Natural killer cell treated with Interleukin-12 subunit alpha and Interleukin-12 subunit beta and Interleukin-15 and Interleukin-18, amount 100 ng/mL, for 72 hours (primary cell): ENCODE measurements at regions not wholly inside any gene's neighbourhood (a gene's known extent, or its start where the extent isn't known, plus 50 kb on each side); places are given as distances from the start of the nearest gene placed in this dataset.
"Not testable (repeated sequence)": the region's sequence is repeated elsewhere in the genome, so short reads cannot be mapped to it uniquely, and the experiment has no call there.

ENCODE experiments used
- ATAC-seq, 2 donors: fragments of 150-1000 bp; cut with Tn5 transposase in 1 of 2; sonication (Bioruptor Pico), chemical (Tn5 transposase) in 1 of 2; 2 replicates each; pipeline ENCODE4 v1.10.0; 2021
- DNase-seq: peaks from one replicate; pipeline ENCODE4 v3.0.0; 2022; ENCODE audit warnings: low spot score
- H3K27ac Mint-ChIP-seq, 2 donors: 1 replicate in 1 of 2; 2 replicates in 1 of 2; pipeline ENCODE4 v1.8.0; 2022; ENCODE audit warnings: mixed read lengths in 2 of 2, mild to moderate bottlenecking in 1 of 2, moderate library complexity in 1 of 2
- H3K27me3 Mint-ChIP-seq, 2 donors: 1 replicate in 1 of 2; 2 replicates in 1 of 2; pipeline ENCODE4 v1.8.0; 2022; ENCODE audit warnings: mixed read lengths in 2 of 2
- H3K36me3 Mint-ChIP-seq: one replicate; pipeline ENCODE4 v1.8.0; 2022; ENCODE audit warnings: mixed read lengths
- H3K4me1 Mint-ChIP-seq, 2 donors: 1 replicate in 1 of 2; 2 replicates in 1 of 2; pipeline ENCODE4 v1.8.0; 2022; ENCODE audit warnings: low read depth in 2 of 2, mixed read lengths in 2 of 2, mild to moderate bottlenecking in 1 of 2
- H3K4me3 Mint-ChIP-seq: one replicate; pipeline ENCODE4 v1.8.0; 2022; ENCODE audit warnings: mixed read lengths
- H3K9me3 Mint-ChIP-seq: 2 replicates; pipeline ENCODE4 v1.8.0; 2022; ENCODE audit warnings: mixed read lengths

DNA sequence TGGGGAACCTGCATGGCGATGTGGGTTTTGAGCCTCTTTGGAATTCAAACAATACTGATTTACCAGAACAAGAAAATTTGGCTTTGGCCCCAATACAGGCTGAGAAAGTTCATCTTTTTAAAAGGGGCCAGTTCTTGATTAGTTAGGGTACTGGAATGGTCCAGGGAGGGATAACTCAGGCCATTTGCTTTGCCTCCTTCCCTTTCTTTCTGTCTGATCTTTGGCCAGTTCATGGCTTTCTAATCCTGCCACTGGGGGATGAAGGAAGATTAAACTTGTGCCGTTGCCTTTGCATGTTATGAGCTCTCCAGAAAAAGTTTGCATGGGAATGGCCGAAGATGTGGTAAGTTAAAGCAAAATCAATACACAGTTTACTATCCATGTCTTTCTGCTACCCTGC lies 78.4 kb downstream of the ADAMTS15 start:
- Mint-ChIP-seq H3K36me3 (no peaks in the 10 kb centered on the region), H3K4me1 (no peaks in the 10 kb centered on the region), H3K9me3 (no peaks in the 10 kb centered on the region), H3K27me3 (peaks cover 4 to 8% of the 10 kb centered on the region in 2 donors), H3K4me3 (no peak overlapping the region), H3K27ac (no peak overlapping the region)
- ATAC-seq (no peak), DNase-seq (no peak)

DNA sequence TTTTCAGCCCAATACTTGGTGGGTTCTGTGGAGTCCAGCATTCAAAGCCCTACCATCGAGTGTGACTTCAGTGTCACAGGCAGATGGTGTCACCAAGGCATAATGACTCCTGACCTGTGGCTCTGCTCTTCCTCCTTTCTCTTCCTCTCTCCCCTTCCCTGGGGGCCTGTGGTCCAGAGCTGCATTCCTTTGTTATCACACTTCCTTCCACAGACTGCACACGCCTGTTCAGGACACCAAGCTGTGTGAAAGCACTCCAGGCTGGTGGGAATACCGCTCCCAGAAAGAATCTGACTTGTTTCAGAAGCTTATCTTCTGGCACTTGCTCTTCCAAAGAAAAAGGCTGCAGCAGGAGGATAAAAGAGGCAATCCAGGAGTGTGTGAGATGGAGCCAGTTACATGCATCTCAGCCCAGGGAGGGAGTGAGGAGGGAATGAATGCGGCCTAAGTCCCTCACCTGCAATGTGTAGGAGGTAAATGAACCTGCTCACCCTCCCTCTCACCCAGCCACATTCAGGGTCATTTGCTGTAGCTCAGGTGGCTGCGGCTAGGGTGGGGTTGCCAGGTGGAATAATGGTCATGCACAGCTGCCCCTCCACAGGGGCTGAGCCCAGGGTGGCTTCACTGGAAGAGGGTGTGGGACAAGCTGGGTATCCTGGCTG lies 79.3 kb downstream of the ADAMTS15 start:
- Mint-ChIP-seq H3K27ac (no peak overlapping the region), H3K36me3 (no peaks in the 10 kb centered on the region), H3K4me3 (no peak overlapping the region), H3K9me3 (no peaks in the 10 kb centered on the region), H3K4me1 (no peaks in the 10 kb centered on the region), H3K27me3 (peaks cover 4 to 8% of the 10 kb centered on the region in 2 donors)
- ATAC-seq: peak in 1 of 2 donors; percentile 33
- no peak for DNase-seq

DNA sequence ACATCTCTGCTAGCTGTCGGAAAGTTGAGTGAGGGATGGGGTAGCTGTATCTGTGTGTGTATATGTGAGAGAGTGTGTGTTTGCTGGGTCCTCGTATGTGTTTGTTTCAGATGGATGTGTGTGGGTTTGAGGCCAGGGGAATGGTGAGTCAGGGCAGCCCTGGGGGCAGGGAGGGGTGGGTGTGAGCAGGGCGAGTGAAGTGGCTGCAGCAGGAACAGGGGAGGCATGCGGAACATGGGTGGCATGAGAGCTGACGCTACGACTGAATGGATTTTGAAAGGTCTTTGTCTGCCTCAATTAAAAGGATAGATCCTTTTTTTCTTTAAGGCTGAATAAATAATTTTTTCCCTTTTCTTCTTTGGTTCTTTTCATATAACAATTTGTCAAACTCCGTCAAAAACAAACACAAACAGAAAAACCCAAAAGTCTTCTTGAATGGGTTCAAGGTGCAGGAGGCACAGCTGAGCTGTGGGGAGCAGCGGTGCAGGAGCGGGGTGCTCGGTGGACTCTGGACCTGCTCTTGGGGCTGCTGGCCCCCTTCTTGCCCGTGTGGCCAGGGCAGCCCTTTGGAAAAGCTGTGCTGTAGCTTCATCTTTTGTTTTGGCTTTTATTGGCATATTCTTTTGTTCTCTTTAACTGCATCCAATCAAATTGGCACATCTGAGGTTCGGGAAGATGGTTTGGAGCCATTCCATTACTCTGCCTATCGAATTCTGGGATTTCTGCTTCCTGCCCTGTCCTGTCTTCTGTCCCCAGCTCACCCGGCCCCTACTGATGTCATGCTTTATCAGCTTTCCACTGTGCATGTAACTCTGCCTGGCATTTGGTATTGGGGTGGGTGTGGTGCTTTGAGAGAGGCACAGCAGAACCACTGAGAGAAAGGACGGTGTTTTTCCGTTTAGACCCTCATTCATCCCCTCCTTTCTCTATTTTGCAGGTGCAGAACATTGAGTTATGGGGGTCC lies 80.1 kb downstream of the ADAMTS15 start:
- Mint-ChIP-seq H3K4me1 (no peaks in the 10 kb centered on the region), H3K36me3 (no peaks in the 10 kb centered on the region), H3K27ac (no peak overlapping the region), H3K4me3 (no peak overlapping the region), H3K9me3 (no peaks in the 10 kb centered on the region), H3K27me3 (peaks cover 4 to 8% of the 10 kb centered on the region in 2 donors)
- no peak for DNase-seq
- peak in 1 of 2 donors; percentile 3 for ATAC-seq

DNA sequence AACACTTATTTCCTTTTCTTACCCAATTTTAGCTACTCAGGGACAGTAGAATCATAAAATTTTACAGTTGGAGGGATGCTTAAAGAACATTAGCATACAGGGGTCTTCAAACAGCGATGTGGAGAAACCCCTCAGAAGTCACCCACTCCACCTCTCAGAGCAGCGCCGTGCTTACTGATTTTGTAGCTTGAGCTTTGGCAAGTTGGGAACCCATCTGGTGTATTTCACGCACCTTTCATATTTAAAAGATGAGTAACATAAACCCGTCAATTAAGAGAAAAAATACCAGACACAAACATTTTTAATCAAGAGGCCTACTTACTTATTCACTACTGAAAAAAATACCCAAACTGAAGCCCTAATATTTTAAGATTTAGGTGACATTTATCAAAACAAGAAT lies 80.9 kb downstream of the ADAMTS15 start:
- H3K4me3 Mint-ChIP-seq: no peak overlapping the region
- no peak for DNase-seq
- H3K27ac Mint-ChIP-seq: no peak overlapping the region
- no peak for ATAC-seq
- H3K27me3 Mint-ChIP-seq: peaks cover 4 to 8% of the 10 kb centered on the region in 2 donors
- no peaks in the 10 kb centered on the region for H3K36me3 Mint-ChIP-seq
- H3K9me3 Mint-ChIP-seq: no peaks in the 10 kb centered on the region
- no peaks in the 10 kb centered on the region for H3K4me1 Mint-ChIP-seq

DNA sequence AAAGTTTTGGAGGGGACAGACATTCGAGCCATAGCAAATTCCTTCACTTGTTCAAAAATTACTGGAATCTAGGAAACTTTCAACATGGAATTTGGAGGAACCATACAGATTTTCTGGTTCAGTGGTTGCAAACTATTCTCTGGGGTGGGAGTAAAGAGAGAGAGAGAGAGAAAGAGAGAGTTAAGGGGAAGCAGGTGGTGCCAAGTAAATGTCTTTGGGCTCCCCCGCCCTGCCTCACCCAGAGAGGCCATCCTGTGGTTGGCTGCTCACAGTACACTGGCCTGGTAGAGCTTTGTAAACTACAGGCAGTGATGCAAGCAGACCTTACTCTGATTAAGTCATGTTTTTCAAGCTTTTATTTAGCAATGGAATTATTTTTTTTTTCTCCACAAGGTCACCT lies 82.6 kb downstream of the ADAMTS15 start:
- Mint-ChIP-seq H3K27me3 (peaks cover 12 to 20% of the 10 kb centered on the region in 2 donors), H3K4me3 (no peak overlapping the region), H3K9me3 (no peaks in the 10 kb centered on the region), H3K27ac (no peak overlapping the region), H3K36me3 (no peaks in the 10 kb centered on the region), H3K4me1 (no peaks in the 10 kb centered on the region)
- no peak for ATAC-seq
- DNase-seq: no peak

DNA sequence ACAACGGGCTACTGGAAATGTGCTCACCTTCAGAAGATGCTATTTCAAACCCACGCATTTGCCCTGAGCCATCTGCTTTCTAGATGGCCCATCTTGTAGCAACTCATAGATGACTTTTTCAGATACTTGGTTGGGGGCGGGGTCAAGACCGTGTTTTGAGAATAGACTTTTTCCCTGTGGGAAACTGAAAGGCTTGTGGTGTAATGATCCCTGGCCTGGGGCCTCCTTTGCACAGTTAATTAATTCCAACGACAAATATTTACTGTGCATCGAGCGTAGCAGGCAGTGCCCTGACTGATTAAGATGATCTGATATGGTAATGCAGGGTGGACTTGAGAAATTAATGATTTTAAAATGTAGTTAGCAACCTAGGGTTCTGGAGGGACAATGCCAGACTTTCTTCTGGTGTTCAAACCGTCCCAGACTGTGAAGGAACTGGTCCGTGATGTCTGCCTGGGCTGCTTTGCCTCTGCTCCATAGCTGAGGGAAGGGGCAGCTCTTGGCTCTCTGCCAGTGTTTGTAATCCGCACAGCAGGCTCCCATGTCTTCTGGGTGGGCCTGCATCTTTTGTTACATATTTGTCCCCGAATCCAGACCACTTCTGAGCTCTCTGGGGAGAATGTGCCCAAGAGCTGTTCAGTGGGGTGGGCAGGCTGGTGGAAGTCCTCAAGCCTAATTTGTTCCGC lies 84.8 kb downstream of the ADAMTS15 start:
- no peak overlapping the region for H3K4me3 Mint-ChIP-seq
- peaks cover 14 to 23% of the 10 kb centered on the region in 2 donors for H3K27me3 Mint-ChIP-seq
- H3K4me1 Mint-ChIP-seq: no peaks in the 10 kb centered on the region
- H3K27ac Mint-ChIP-seq: no peak overlapping the region
- H3K36me3 Mint-ChIP-seq: no peaks in the 10 kb centered on the region
- DNase-seq (no peak), ATAC-seq (no peak)
- H3K9me3 Mint-ChIP-seq: no peaks in the 10 kb centered on the region

DNA sequence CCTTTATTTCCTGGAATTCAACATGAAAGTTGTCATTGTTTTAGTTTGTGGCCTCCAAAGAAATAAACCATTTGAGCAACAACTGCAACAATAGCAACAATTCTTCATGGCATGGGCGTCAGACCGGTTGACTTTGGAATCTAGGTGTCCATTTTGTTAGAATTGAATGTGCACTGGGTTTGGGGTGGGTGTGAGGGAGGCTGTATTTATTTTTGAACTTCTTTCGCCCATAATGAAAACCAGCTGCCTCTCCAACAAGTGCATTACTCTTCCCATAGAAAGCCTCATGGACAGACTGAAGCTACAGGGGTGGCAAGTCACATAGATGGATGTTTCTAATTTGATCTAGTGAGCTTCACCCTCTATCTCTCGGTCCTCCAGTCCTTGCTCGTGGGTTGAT lies 85.4 kb downstream of the ADAMTS15 start:
- H3K36me3 Mint-ChIP-seq: no peaks in the 10 kb centered on the region
- no peaks in the 10 kb centered on the region for H3K4me1 Mint-ChIP-seq
- no peak overlapping the region for H3K27ac Mint-ChIP-seq
- no peak overlapping the region for H3K4me3 Mint-ChIP-seq
- H3K27me3 Mint-ChIP-seq: peaks cover 13 to 21% of the 10 kb centered on the region in 2 donors
- H3K9me3 Mint-ChIP-seq: no peaks in the 10 kb centered on the region
- no peak for ATAC-seq
- no peak for DNase-seq

DNA sequence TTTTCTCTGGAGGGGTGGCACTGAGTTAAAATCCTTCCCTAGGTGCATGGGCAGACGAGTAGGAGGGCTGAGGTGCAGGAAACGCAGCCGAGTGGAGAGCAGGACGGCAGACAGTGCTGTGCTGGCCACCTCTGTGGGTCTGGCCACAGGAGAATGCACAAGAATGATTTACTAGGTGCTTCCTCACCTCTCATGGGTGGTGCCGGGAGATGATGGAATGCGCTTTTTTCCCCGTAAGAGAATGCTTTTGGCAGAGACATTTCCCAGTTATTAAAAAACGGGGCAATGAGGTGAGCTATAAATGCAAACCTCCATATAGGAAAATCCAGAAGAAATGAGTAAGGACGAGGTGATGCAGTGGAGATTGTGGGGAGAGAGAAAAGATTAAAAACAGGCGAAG lies 86.1 kb downstream of the ADAMTS15 start:
- ATAC-seq: no peak
- no peak overlapping the region for H3K4me3 Mint-ChIP-seq
- no peak overlapping the region for H3K27ac Mint-ChIP-seq
- peaks cover 16 to 27% of the 10 kb centered on the region in 2 donors for H3K27me3 Mint-ChIP-seq
- DNase-seq: no peak
- no peaks in the 10 kb centered on the region for H3K9me3 Mint-ChIP-seq
- no peaks in the 10 kb centered on the region for H3K36me3 Mint-ChIP-seq
- H3K4me1 Mint-ChIP-seq: no peaks in the 10 kb centered on the region

DNA sequence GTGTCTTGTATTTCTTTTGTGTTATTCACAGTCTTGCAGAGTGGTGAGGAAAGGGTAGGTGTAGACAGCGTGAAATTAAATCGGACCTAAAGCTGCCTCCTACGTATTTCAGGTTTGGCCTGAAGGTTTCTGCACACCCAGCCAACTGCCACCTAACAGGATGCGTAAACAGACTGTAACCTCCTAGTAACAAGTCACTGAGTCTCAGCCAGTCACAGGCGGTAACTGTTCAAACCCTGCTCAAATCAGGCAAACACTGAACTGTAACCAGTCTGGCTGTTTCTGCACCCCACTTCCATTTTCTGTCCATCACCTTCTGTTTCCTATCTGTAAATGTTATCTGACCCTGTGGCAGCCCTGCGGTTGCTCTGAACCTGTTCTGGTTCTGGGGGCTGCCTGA lies 87.1 kb downstream of the ADAMTS15 start:
- Mint-ChIP-seq H3K27ac (no peak overlapping the region), H3K4me1 (no peaks in the 10 kb centered on the region), H3K36me3 (no peaks in the 10 kb centered on the region), H3K9me3 (no peaks in the 10 kb centered on the region), H3K4me3 (no peak overlapping the region), H3K27me3 (peaks cover 17 to 37% of the 10 kb centered on the region in 2 donors)
- ATAC-seq (no peak), DNase-seq (no peak)

DNA sequence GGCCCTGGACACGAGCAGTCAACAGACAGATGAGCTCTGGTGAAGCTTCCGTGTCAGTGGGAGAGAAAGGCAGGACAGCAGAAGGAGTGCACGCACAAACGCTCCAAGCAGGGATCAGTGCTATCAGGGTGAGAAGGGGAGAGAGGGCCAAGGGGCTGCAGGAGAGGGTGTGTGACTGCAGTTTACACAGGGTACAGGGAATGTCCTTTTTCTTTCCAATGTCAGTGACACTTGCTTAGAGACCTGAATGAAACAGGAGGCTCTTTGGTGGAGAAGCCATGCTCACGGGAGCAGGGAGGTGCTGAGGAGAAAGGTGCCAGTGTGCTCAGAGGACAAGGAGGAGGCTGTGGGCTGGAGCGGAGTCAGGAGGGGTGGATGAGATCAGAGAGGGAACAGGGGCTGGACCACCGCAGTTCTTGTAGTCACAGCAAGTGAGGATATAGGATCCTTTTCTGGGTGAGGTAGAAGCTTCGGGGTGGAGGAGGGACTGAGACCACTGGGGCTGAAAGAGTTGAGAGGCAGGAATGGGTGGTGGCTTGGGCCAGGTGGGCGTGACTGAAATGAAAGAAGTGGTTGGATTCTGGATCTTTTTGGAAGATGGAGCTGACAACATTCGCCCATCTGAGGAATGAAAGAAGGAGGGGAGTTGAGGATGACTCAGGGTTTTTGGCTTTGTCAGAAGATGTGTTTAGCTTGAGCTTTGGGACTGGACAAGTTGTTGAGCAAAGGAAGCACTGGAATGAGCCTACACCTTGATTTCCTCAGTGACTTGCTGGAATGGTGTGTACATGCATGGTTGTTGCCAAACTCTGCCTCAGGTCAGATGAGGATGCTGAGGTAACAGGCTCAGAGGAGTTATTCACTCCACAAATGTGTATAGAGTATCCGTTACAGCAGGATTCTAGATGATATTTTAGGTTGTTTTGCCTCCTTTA lies 87.9 kb downstream of the ADAMTS15 start:
- H3K27me3 Mint-ChIP-seq: peaks cover 20 to 42% of the 10 kb centered on the region in 2 donors
- H3K4me1 Mint-ChIP-seq: no peaks in the 10 kb centered on the region
- peak in 1 of 2 donors; percentile 56 for ATAC-seq
- H3K27ac Mint-ChIP-seq: no peak overlapping the region
- H3K9me3 Mint-ChIP-seq: no peaks in the 10 kb centered on the region
- H3K4me3 Mint-ChIP-seq: no peak overlapping the region
- no peaks in the 10 kb centered on the region for H3K36me3 Mint-ChIP-seq
- no peak for DNase-seq

DNA sequence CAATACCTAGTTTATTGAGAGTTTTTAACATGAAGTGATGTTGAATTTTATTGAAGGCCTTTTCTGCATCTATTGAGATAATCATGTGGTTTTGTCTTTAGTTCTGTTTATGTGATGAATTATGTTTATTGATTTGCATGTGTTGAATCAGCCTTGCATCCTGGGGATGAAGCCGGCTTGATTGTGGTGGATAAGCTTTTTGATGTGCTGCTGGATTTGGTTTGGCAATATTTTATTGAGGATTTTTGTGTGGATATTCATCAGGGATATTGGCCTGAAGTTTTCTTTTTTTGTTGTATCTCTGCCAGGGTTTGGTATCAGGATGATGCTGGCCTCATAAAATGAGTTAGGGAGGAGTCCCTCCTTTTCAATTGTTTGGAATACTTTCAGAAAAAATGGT lies 91.2 kb downstream of the ADAMTS15 start:
- H3K9me3 Mint-ChIP-seq, H3K4me3 Mint-ChIP-seq, ATAC-seq, H3K36me3 Mint-ChIP-seq, DNase-seq, H3K27ac Mint-ChIP-seq, H3K4me1 Mint-ChIP-seq: not testable (repeated sequence)
- peaks cover 27 to 46% of the 10 kb centered on the region in 2 donors for H3K27me3 Mint-ChIP-seq

DNA sequence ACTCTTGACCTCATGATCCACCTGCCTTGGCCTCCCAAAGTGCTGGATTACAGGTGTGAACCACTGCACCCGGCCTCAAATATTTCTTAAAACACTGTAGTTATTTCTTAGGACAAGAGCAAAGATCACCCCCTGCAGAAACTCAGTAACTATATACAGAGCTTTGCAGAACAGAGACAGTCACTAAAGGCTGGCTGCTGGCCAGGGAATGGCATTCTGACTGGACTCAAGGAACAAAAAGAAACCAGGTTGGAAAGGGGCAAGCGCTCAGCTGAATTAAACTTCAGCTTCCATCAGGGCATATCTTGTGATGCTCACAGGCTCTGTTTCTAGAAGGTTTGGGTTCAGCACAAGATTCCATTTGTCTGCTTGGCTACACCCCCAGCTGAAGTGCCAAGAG lies 95.8 kb downstream of the ADAMTS15 start:
- no peak overlapping the region for H3K4me3 Mint-ChIP-seq
- H3K27ac Mint-ChIP-seq: no peak overlapping the region
- ATAC-seq (no peak), DNase-seq (no peak)
- H3K4me1 Mint-ChIP-seq: no peaks in the 10 kb centered on the region
- no peaks in the 10 kb centered on the region for H3K9me3 Mint-ChIP-seq
- peaks cover 12 to 25% of the 10 kb centered on the region in 2 donors for H3K27me3 Mint-ChIP-seq
- H3K36me3 Mint-ChIP-seq: no peaks in the 10 kb centered on the region

DNA sequence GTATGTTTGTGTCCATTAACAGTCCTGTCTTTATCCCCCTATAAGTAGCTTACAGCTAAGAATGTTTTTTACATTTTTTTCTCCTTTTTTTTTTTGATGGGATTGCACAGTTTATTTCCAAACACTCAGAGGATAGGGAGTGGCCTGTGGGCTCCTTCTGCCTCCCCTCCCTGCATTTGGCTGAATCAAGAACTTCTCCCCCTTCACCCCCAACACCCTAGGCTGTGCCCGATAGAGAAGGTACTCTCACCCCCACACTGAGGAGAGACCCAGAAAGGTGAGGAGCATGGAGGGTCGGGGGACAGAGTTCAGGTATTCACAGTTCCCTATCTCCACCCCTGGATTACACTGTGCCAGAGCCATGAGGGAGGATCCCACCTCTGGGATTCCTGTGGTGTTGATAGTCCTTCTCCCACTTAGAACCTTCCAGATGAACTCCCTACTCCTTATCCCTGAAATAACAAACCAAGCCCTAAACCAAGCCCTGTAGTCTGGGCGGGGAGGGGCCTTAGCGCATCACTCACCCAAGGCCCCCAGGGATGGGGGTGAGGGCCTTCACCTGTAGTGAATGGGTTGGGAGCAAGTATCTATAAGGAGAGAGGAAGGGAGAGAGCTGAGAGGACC lies 97.1 kb downstream of the ADAMTS15 start:
- H3K4me3 Mint-ChIP-seq: no peak overlapping the region
- H3K27ac Mint-ChIP-seq: no peak overlapping the region
- H3K4me1 Mint-ChIP-seq: no peaks in the 10 kb centered on the region
- no peaks in the 10 kb centered on the region for H3K9me3 Mint-ChIP-seq
- H3K36me3 Mint-ChIP-seq: no peaks in the 10 kb centered on the region
- ATAC-seq (peak in 1 of 2 donors; percentile 41), DNase-seq (no peak)
- H3K27me3 Mint-ChIP-seq: peaks cover 11 to 12% of the 10 kb centered on the region in 2 donors
